Choroid plexus epithelial cell (primary cell): ENCODE measurements at regions not wholly inside any gene's neighbourhood (a gene's known extent, or its start where the extent isn't known, plus 50 kb on each side); places are given as distances from the start of the nearest gene placed in this dataset.

Source experiments
- DNase-seq: peaks from one replicate; pipeline ENCODE4 v3.0.0-alpha.2; 2010; ENCODE audit warnings: low read depth
- H3K4me3 ChIP-seq: 2 replicates; pipeline ENCODE4 v1.5.1; 2011; ENCODE audit warnings: low read depth, mild to moderate bottlenecking, control low read depth, low read length, moderate library complexity
- TF ChIP-seq, protein P1 (sequence below): conservative IDR thresholded peaks from 2 replicates; pipeline ENCODE4 v1.5.1; 2011; ENCODE audit warnings: low read depth, mild to moderate bottlenecking, control low read depth, inconsistent platforms, low read length, moderate library complexity

DNA sequence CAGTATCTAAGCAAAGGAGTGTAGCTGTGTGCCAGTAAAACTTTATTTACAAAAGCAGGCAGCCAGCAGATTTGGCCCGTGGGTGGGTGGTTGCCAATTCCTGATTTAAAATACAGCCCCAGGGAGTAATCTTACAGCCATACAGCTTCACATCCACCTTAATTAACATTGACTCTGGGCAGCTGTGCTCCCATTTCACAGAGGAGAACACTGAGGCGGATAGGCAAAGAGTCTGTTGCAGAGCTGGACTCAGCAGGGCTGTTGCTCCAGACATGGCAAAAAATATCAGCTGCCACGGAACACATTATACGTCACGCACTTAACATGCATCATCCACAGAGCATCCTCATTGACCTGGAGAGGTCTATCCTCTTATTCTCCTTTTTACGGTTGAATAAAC, 289.9 kb downstream of the DHX35 start:
- DNase-seq = no peak
- TF ChIP-seq, protein P1, sequence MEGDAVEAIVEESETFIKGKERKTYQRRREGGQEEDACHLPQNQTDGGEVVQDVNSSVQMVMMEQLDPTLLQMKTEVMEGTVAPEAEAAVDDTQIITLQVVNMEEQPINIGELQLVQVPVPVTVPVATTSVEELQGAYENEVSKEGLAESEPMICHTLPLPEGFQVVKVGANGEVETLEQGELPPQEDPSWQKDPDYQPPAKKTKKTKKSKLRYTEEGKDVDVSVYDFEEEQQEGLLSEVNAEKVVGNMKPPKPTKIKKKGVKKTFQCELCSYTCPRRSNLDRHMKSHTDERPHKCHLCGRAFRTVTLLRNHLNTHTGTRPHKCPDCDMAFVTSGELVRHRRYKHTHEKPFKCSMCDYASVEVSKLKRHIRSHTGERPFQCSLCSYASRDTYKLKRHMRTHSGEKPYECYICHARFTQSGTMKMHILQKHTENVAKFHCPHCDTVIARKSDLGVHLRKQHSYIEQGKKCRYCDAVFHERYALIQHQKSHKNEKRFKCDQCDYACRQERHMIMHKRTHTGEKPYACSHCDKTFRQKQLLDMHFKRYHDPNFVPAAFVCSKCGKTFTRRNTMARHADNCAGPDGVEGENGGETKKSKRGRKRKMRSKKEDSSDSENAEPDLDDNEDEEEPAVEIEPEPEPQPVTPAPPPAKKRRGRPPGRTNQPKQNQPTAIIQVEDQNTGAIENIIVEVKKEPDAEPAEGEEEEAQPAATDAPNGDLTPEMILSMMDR = no peak
- H3K4me3 ChIP-seq = no peak overlapping the region

DNA sequence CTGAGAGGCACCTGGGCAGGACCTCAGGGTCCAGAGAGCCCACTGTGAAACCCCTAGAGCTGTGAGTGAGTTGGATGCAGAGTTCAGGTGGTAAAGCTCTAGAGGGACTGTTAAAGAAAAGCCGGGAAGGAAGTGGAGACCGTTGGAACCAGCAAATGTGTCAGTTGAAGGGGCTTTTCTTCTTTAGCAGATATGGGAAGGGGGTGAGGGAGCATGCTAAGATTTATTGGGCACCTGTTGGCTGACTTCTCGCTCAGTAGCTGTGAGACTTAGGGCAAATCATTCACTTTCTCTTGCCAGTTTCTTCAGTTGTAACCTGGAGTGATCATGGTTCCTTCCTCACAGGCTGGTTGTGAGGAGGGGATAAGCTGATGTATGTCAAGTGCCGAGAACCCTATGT, 287.7 kb downstream of the DHX35 start:
- TF ChIP-seq, protein P1 = no peak
- H3K4me3 ChIP-seq = no peak overlapping the region
- DNase-seq = no peak

DNA sequence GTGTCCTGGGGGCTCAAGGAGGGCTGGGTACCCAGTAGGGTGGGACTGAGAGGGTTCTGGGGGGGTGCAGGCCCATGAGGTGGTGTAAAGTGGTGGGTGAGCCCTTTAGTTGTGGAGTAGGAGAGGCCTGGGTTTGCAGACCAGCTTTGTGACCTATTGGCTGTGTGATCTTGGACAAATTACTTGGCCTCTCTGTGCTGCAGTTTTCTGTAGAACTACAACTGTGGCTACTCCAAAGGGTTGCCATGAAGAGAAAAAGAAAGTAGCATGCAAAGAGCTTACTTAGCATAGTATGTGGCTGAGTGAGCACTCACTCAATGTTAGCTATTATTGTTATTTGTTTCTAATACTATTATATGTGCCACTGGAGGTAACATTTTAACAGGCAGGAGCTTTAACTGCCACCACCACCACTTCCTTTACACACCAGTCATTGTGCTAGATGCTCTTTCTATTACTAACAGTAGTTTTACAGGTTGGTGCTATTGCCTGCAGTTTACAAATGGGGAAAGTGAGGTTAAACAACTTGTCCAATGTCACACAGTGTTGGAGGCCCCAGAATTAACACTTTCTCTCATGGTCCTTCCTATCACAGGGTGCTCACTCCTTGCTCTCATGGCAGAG, 286.8 kb downstream of the DHX35 start:
- TF ChIP-seq, protein P1 = no peak
- H3K4me3 ChIP-seq = no peak overlapping the region
- no peak for DNase-seq

DNA sequence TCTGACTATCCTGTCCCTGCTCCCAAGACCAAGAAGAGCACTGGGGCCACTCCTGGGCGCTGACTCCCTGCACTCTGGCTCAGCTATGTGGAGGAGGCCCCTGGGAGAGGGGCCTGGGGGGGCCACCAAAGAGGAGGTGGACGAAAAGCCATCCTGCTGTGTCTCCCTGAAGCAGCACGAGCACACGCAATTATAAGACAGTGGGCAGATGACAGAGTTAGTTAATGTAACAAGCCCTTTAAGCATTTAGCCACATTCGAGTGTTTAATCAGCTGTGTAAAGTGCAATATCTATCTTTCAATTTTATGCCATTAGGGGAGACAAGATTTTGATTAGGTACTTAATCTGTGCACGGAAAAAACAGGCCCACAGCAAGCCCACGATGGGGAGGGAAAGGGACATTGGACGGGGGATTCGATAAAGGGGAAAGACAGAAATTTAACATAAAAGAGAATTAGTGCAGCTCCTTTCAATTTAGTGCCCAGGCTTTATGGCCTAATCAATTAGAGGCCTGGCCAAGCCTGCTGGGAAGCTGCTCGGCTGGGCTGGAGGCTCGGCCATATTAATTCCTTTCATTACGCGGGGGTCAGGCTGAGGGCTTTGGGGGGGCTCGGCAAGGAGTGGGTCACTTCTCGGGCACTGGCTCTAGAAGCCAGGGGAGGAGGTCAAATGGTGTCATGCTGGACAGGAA, 286.2 kb downstream of the DHX35 start:
- DNase-seq = no peak
- TF ChIP-seq, protein P1 = no peak
- no peak overlapping the region for H3K4me3 ChIP-seq

DNA sequence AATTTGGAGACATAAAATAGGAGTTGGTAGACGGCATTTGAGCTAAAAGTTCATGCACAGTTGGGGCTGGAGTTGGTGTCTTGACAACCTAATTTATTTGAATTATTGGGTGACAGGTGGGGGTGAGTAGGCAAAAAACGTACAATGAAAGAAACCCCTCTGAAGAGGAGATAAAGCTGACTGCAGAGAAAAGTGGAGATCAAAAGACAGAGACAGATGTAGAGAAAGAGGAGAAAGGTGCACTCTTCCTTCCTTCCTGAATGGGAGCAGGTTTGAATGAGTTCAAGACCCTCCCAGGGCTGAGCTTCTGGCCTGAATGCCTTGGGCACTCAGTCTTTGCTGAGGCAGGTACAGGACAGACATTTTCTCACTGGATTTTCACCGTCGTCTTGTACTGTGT, 284.3 kb downstream of the DHX35 start:
- no peak for DNase-seq
- TF ChIP-seq, protein P1 = no peak
- no peak overlapping the region for H3K4me3 ChIP-seq

DNA sequence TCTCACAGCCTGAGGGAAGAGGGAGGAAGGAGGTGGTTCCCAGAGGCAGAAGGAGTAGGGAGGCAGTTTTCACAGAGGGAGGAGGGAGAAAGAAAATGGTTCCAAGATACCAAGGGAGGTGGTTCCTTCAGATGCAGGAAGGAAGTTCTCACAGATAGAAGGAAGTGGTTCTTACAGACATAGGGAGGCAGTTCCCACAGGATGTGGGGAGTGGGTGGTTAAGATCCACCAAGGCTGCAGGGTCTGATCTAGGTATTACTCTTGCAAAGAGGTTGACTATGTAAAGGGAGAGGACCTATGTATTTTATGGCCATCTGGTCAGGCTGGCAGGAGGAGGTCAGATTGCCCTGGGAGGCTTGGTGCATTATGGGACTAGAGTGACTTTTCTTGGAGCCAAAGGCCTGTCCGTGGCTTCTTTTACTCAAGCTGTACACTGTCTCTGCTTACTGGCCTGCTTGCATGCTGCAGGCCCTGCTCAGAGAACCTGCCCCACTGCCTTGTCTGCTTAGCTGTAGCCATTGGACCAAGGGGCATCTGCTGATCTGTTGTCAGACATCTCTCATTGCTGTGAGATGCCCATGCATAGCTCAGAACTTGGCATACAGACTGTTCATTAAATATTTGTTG, 283.7 kb downstream of the DHX35 start:
- TF ChIP-seq, protein P1 = no peak
- H3K4me3 ChIP-seq = no peak overlapping the region
- DNase-seq = no peak
